K562 (cell line): ENCODE measurements at regions not wholly inside any gene's neighbourhood (a gene's known extent, or its start where the extent isn't known, plus 50 kb on each side); places are given as distances from the start of the nearest gene placed in this dataset.

Experiments
- ATAC-seq: fragments of 200-7000 bp; cut with Tn5 transposase; 3 replicates; pipeline ENCODE4 v1.9.1; 2020; ENCODE audit warnings: moderate library complexity
- BruUV-seq: library from RNA; stranded (reverse); fragments of 400-500 nt; replicated peaks from 2 replicates; lab custom pipeline; 2021; lab: Mats Ljungman, UMichigan
- CTCF ChIA-PET: fragments of 300-600 bp; formaldehyde crosslinking; extraction: SDS; loops from one replicate; lab custom pipeline; 2021; ENCODE audit warnings: low intra/inter-chr PET ratio; lab: Yijun Ruan, JAX
- POLR2A ChIA-PET: fragments of 300-600, 350-650 bp; sonication (Branson Sonifier 250); formaldehyde crosslinking; extraction: SDS; loops from one replicate; lab custom pipeline; 2021; ENCODE audit warnings: antibody characterized with exemption, inconsistent platforms; lab: Yijun Ruan, JAX
- DNase-seq, 4 experiments: peaks; one replicate each; pipeline versions ENCODE4 v3.0.0 to v3.0.0-alpha.2; 2011 to 2018; ENCODE audit warnings: low spot score in 3 of 4, mixed read lengths in 3 of 4; ENCODE audit errors: extremely low read depth in 1 of 4
- FAIRE-seq: peaks from 2 replicates; lab custom pipeline; 2011; peaks lifted over from hg19 to GRCh38; lab: Jason Lieb, UNC
- H2AFZ ChIP-seq: 2 replicates; pipeline ENCODE4 v1.6.0; 2011; ENCODE audit warnings: low read depth, low read length, control low read depth, inconsistent platforms
- H3K27ac ChIP-seq: fragments of 200-600 bp; 3 replicates; pipeline ENCODE4 v1.8.0; 2011; ENCODE audit warnings: low read depth, mild to moderate bottlenecking, control low read depth, inconsistent platforms, low read length, moderate library complexity, mixed read lengths; ENCODE audit errors: extremely low read depth
- H3K27me3 ChIP-seq, 2 experiments: fragments of 300-600 bp in 1 of 2; 2 replicates in 1 of 2; 3 replicates in 1 of 2; pipeline versions ENCODE4 v1.6.0 to v1.8.0; 2011; ENCODE audit warnings: inconsistent platforms in 2 of 2, low read length in 2 of 2, mild to moderate bottlenecking in 1 of 2, mixed read lengths in 1 of 2, moderate library complexity in 1 of 2; ENCODE audit not compliant: control insufficient read depth in 2 of 2, insufficient read depth in 2 of 2
- H3K36me3 ChIP-seq: fragments of 300-600 bp; 3 replicates; pipeline ENCODE4 v1.8.0; 2011; ENCODE audit warnings: mild to moderate bottlenecking, low read length, inconsistent platforms; ENCODE audit not compliant: control insufficient read depth, insufficient read depth
- H3K4me1 ChIP-seq, 2 experiments: fragments of 200-600 bp in 1 of 2; replicated peaks in 1 of 2; 2 replicates in 1 of 2; 3 replicates in 1 of 2; pipeline versions ENCODE4 v1.5.1 to v1.8.0; 2011; ENCODE audit warnings: inconsistent platforms in 2 of 2, low read length in 2 of 2, mild to moderate bottlenecking in 1 of 2, mixed read lengths in 1 of 2, moderate library complexity in 1 of 2; ENCODE audit not compliant: control insufficient read depth in 2 of 2, insufficient read depth in 2 of 2
- H3K4me2 ChIP-seq: 2 replicates; pipeline ENCODE4 v1.6.1; 2011; ENCODE audit warnings: low read length, control low read depth, inconsistent platforms, mixed read lengths; ENCODE audit not compliant: insufficient read depth
- H3K4me3 ChIP-seq: fragments of 200-600 bp; sonication (generic), shearing (Covaris generic); 2 replicates; pipeline ENCODE4 v1.5.1; 2016; ENCODE audit warnings: control low read depth, inconsistent platforms
- H3K79me2 ChIP-seq: fragments of 200-600 bp; 3 replicates; pipeline ENCODE4 v1.8.0; 2011; ENCODE audit warnings: low read length, inconsistent platforms; ENCODE audit not compliant: control insufficient read depth, insufficient read depth
- H3K9ac ChIP-seq, 2 experiments: 2 replicates each; pipeline versions ENCODE4 v1.6.0 to v1.6.1; 2011; ENCODE audit warnings: low read depth in 2 of 2, low read length in 2 of 2, control low read depth in 1 of 2, inconsistent platforms in 1 of 2, mild to moderate bottlenecking in 1 of 2, mixed read lengths in 1 of 2; ENCODE audit not compliant: insufficient read depth in 1 of 2
- H3K9me1 ChIP-seq: one replicate; pipeline ENCODE4 v1.6.0; 2011; ENCODE audit warnings: inconsistent platforms, mild to moderate bottlenecking, low read length, moderate library complexity; ENCODE audit not compliant: control insufficient read depth, insufficient read depth
- H3K9me3 ChIP-seq: replicated peaks from 2 replicates; pipeline ENCODE4 v1.5.1; 2011; ENCODE audit warnings: low read depth, low read length, inconsistent platforms; ENCODE audit not compliant: control insufficient read depth, insufficient read depth
- H4K20me1 ChIP-seq: replicated peaks from 2 replicates; pipeline ENCODE4 v1.6.1; 2011; ENCODE audit warnings: low read length, inconsistent platforms, mixed read lengths; ENCODE audit not compliant: control insufficient read depth, insufficient read depth
- CCAR2 ChIP-seq: fragments of 200-400 bp; formaldehyde crosslinking; IDR thresholded peaks from 2 replicates; pipeline ENCODE4 v1.6.1; 2017; ENCODE audit warnings: mild to moderate bottlenecking, low read depth, low read length
- DACH1 ChIP-seq: fragments of 450-650 bp; IDR thresholded peaks from 2 replicates; pipeline ENCODE4 v1.6.1; 2018; ENCODE audit not compliant: partially characterized antibody
- NELFE ChIP-seq: IDR thresholded peaks from 2 replicates; pipeline ENCODE4 v1.6.1; 2011; ENCODE audit warnings: mild to moderate bottlenecking; ENCODE audit not compliant: insufficient read depth, insufficient read length
- PHF21A ChIP-seq: fragments of 450-650 bp; IDR thresholded peaks from 2 replicates; pipeline ENCODE4 v1.6.1; 2017; ENCODE audit warnings: low read depth, borderline replicate concordance
- SRSF3 ChIP-seq: fragments of 200-400 bp; formaldehyde crosslinking; IDR thresholded peaks from 2 replicates; pipeline ENCODE4 v1.6.1; 2016; ENCODE audit warnings: mild to moderate bottlenecking, low read length, moderate library complexity; ENCODE audit not compliant: insufficient read depth
- TCF7 ChIP-seq: sonication (generic); IDR thresholded peaks from 2 replicates; pipeline ENCODE4 v1.6.1; 2016; ENCODE audit warnings: antibody characterized with exemption, borderline replicate concordance
- TEAD1 ChIP-seq, 2 experiments: fragments of 450-650 bp in 1 of 2; sonication (generic) in 1 of 2; formaldehyde crosslinking; IDR thresholded peaks; 2 replicates each; pipeline versions ENCODE4 v1.4.0 to v1.8.0; 2020 to 2022; ENCODE audit warnings: mild to moderate bottlenecking in 2 of 2, missing genetic modification reagents in 1 of 2
- ZBED1 ChIP-seq: IDR thresholded peaks from 2 replicates; pipeline ENCODE4 v1.6.1; 2014
- ZC3H8 ChIP-seq: fragments of 450-650 bp; IDR thresholded peaks from 2 replicates; pipeline ENCODE4 v1.6.1; 2017
- ZFP91 ChIP-seq: sonication (generic); formaldehyde crosslinking; IDR thresholded peaks from 2 replicates; pipeline ENCODE4 v1.8.0; 2022; ENCODE audit warnings: mild to moderate bottlenecking, missing genetic modification reagents
- WGBS: fragments of 100-300 bp; shearing (Covaris generic); methylation state at CpG from one replicate; pipeline ENCODE4 v1.1.6; 2016; ENCODE audit warnings: low coverage, mixed read lengths; ENCODE audit not compliant: insufficient coverage; ENCODE audit errors: missing lambda C conversion rate; 5-methylcytosine and 5-hydroxymethylcytosine counted together
- in situ Hi-C: fragments of 300-500 bp; cut with MboI; formaldehyde crosslinking; loops from 4 replicates; pipeline ENCODE4 v1.15.0; 2018; ENCODE audit warnings: inconsistent platforms, mixed read lengths
- intact Hi-C: fragments of 100-400 bp; cut with micrococcal nuclease; formaldehyde crosslinking; loops from 2 replicates; pipeline ENCODE4 v1.14.2; 2022
- TF ChIP-seq, protein P1 (sequence below): fragments of 250-450 bp; sonication (Bioruptor Pico); IDR thresholded peaks from 2 replicates; pipeline ENCODE4 v1.8.0; 2022; ENCODE audit warnings: inconsistent platforms
- TF ChIP-seq, protein P2 (sequence below): IDR thresholded peaks from 2 replicates; pipeline ENCODE4 v1.6.1; 2012; ENCODE audit warnings: low read depth, low read length, improper control_type of control experiment, borderline replicate concordance

GRCh38 chr1:29679316-29679715, 443.0 kb downstream of the PTPRU start:
- no peak overlapping the region for H3K27ac ChIP-seq
- H3K27me3 ChIP-seq: peaks cover 3 to 26% of the 10 kb centered on the region in 2 experiments
- H3K79me2 ChIP-seq: no peaks in the 10 kb centered on the region
- H3K36me3 ChIP-seq: no peaks in the 10 kb centered on the region
- no peak for FAIRE-seq
- no peak overlapping the region for H3K4me2 ChIP-seq
- POLR2A ChIA-PET: no interaction called here
- no peaks in the 10 kb centered on the region for H3K4me1 ChIP-seq
- TF ChIP-seq ZBED1 (no peak), ZC3H8 (no peak), PHF21A (no peak), CCAR2 (no peak), SRSF3 (no peak), NELFE (no peak), TCF7 (no peak), ZFP91 (CRISPR knock-in tag) (no peak), TEAD1 (CRISPR knock-in tag; IDR thresholded peaks at IDR 0.05) (no peak), DACH1 (no peak)
- TF ChIP-seq, protein P1, sequence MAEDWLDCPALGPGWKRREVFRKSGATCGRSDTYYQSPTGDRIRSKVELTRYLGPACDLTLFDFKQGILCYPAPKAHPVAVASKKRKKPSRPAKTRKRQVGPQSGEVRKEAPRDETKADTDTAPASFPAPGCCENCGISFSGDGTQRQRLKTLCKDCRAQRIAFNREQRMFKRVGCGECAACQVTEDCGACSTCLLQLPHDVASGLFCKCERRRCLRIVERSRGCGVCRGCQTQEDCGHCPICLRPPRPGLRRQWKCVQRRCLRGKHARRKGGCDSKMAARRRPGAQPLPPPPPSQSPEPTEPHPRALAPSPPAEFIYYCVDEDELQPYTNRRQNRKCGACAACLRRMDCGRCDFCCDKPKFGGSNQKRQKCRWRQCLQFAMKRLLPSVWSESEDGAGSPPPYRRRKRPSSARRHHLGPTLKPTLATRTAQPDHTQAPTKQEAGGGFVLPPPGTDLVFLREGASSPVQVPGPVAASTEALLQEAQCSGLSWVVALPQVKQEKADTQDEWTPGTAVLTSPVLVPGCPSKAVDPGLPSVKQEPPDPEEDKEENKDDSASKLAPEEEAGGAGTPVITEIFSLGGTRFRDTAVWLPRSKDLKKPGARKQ: no peak
- TF ChIP-seq, protein P2, sequence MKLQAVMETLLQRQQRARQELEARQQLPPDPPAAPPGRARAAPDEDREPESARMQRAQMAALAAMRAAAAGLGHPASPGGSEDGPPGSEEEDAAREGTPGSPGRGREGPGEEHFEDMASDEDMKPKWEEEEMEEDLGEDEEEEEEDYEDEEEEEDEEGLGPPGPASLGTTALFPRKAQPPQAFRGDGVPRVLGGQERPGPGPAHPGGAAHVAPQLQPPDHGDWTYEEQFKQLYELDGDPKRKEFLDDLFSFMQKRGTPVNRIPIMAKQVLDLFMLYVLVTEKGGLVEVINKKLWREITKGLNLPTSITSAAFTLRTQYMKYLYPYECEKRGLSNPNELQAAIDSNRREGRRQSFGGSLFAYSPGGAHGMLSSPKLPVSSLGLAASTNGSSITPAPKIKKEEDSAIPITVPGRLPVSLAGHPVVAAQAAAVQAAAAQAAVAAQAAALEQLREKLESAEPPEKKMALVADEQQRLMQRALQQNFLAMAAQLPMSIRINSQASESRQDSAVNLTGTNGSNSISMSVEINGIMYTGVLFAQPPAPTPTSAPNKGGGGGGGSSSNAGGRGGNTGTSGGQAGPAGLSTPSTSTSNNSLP: no peak
- H4K20me1 ChIP-seq: peaks cover 10% of the 10 kb centered on the region
- ATAC-seq: no peak
- in situ Hi-C loops (no loop called here), intact Hi-C loops (no loop called here)
- WGBS: 0% methylated on average over 5 of the region's 5 CpGs
- no peak overlapping the region for H3K9ac ChIP-seq
- CTCF ChIA-PET: no interaction called here
- H3K9me1 ChIP-seq: no peaks in the 10 kb centered on the region
- no peaks in the 10 kb centered on the region for H3K9me3 ChIP-seq
- no TSS peak for BruUV-seq
- no peak for DNase-seq
- no peak overlapping the region for H2AFZ ChIP-seq
- no peak overlapping the region for H3K4me3 ChIP-seq
